Retinal pigment epithelial cell (primary cell): ENCODE measurements at regions not wholly inside any gene's neighbourhood (a gene's known extent, or its start where the extent isn't known, plus 50 kb on each side); places are given as distances from the start of the nearest gene placed in this dataset.
A peak's percentile ranks its signal among the peaks of the same experiment; 100 is the strongest.

Experiments
- DNase-seq: peaks from one replicate; pipeline ENCODE4 v3.0.0-alpha.2; 2010; ENCODE audit warnings: low read depth
- H3K4me3 ChIP-seq: 2 replicates; pipeline ENCODE4 v1.5.1; 2011; ENCODE audit warnings: mild to moderate bottlenecking, low read length, control low read depth, moderate library complexity
- CTCF ChIP-seq: conservative IDR thresholded peaks from 2 replicates; pipeline ENCODE4 v1.5.1; 2011; ENCODE audit warnings: low read depth, low read length, control low read depth, inconsistent platforms

- H3K4me3 ChIP-seq = no peak overlapping the region
- DNase-seq = no peak
- no peak for TF ChIP-seq CTCF
Measured at GRCh38 chr1:193602705-193603104, 416.3 kb upstream of the B3GALT2 start.

DNA sequence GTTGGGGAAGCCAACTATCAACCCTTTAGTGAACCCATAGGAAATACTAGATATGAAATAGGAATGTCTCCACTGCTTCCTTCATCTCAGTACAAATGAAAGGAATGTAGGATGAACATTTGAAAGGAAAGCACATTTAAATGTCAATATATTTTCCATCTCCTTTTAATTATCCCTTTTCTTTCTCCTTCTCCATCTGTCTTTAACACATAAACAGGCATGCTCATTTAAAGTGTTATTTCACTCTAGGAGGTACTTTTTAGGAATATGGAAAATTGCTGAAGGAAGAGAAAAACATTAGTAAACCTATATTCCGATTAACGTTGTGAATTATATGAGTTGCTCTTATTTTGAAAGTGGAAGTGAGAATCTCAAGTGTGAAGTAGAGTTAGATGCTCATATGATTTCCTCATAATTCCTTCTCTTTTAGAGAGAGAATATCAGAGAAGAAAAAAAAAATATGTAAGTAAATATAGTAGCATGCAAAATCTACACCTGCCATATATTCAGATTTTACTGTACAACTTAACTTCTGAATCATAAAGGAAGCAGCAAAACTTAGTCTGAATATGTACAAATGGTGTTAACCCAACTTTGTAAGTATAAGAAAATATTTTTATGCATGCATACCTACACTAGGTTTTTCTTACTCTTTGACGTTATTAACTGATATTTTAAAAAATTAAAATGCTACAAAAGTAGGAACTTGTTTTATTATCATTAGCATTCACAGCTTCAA, 406.9 kb upstream of the B3GALT2 start:
- no peak for DNase-seq
- no peak for TF ChIP-seq CTCF
- no peak overlapping the region for H3K4me3 ChIP-seq

DNA sequence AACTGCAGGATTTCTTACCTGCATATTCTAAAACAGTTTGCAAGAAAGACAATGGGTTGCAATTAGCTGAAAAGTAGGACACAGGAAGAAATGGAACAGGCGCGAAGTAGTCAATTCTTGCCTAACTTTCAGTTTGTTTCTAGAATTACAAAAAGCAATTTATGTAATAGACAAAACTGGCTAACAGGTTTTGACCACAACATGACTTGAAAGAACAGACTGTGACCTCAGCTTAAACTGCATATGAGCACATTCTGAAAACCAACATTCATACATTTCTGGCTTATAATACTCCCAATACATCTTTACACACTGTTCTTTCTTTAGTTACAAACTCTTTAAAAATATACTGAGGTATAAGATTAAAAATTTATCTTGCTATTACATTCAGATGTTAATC, 405.9 kb upstream of the B3GALT2 start:
- H3K4me3 ChIP-seq = no peak overlapping the region
- no peak for TF ChIP-seq CTCF
- no peak for DNase-seq

GRCh38 chr1:193590102-193590501, 403.7 kb upstream of the B3GALT2 start:
- no peak overlapping the region for H3K4me3 ChIP-seq
- no peak for TF ChIP-seq CTCF
- no peak for DNase-seq

DNA sequence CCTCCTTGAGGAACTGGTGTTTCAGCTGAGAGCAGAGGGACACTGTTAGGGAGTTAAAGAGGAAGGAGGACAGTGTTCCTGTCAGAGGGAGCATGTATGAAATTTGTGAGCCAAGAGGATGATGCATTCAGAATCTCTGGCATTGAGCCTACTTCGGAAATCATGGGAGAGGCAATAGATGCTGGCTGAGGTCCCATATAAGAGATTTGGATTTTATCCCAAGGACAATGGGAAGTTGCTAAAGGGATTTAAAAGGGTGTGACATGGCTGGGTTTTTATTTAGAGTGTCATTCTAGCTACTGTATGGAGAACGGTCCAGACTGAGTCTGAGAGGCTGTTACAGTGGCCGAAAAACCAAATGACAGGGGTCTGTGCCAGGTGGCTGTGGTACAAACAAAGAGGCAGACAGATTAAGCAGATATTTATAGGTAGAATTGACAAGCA, 403.2 kb upstream of the B3GALT2 start:
- H3K4me3 ChIP-seq = no peak overlapping the region
- TF ChIP-seq CTCF = no peak
- DNase-seq = peak; percentile 23

- TF ChIP-seq CTCF = no peak
- H3K4me3 ChIP-seq = no peak overlapping the region
- no peak for DNase-seq
Measured at GRCh38 chr1:193588311-193589082, 402.1 kb upstream of the B3GALT2 start.
